HG03469 (cell line): ENCODE measurements at regions not wholly inside any gene's neighbourhood (a gene's known extent, or its start where the extent isn't known, plus 50 kb on each side); places are given as distances from the start of the nearest gene placed in this dataset.

ENCODE experiments used
- ATAC-seq: cut with Tn5 transposase; IDR thresholded peaks from one replicate; pipeline ENCODE4 v1.9.1; 2021; ENCODE audit warnings: mild to moderate bottlenecking, moderate library complexity, moderate number of reproducible peaks; ENCODE audit not compliant: unreplicated experiment

- no peak for ATAC-seq
Observed at GRCh38 chr1:216898801-216899200, 175.6 kb upstream of the ESRRG start.

GRCh38 chr1:216896146-216896545 is 172.9 kb upstream of the ESRRG start:
- no peak for ATAC-seq

- no peak for ATAC-seq
Observed at GRCh38 chr1:216894494-216894893, 171.3 kb upstream of the ESRRG start.

- no peak for ATAC-seq
Observed at GRCh38 chr1:216892581-216893160, 169.4 kb upstream of the ESRRG start.

GRCh38 chr1:216890871-216891270 is 167.6 kb upstream of the ESRRG start:
- ATAC-seq: no peak

GRCh38 chr1:216888731-216889130 is 165.5 kb upstream of the ESRRG start:
- no peak for ATAC-seq

GRCh38 chr1:216887032-216887431 is 163.8 kb upstream of the ESRRG start:
- no peak for ATAC-seq

- no peak for ATAC-seq
Observed at GRCh38 chr1:216884614-216885229, 161.5 kb upstream of the ESRRG start.

GRCh38 chr1:216883518-216883917 is 160.3 kb upstream of the ESRRG start:
- ATAC-seq: no peak

GRCh38 chr1:216881695-216882094 is 158.5 kb upstream of the ESRRG start:
- ATAC-seq: no peak

GRCh38 chr1:216866714-216867113 is 143.5 kb upstream of the ESRRG start:
- no peak for ATAC-seq

GRCh38 chr1:216855810-216856209 is 132.6 kb upstream of the ESRRG start:
- no peak for ATAC-seq

GRCh38 chr1:216854836-216855484 is 131.7 kb upstream of the ESRRG start:
- ATAC-seq: no peak

- no peak for ATAC-seq
Observed at GRCh38 chr1:216851073-216851472, 127.8 kb upstream of the ESRRG start.

GRCh38 chr1:216849146-216849545 is 125.9 kb upstream of the ESRRG start:
- ATAC-seq: no peak

- ATAC-seq: no peak
Observed at GRCh38 chr1:216847397-216848036, 124.3 kb upstream of the ESRRG start.

- ATAC-seq: no peak
Observed at GRCh38 chr1:216846339-216846738, 123.1 kb upstream of the ESRRG start.

GRCh38 chr1:216843409-216843808 is 120.2 kb upstream of the ESRRG start:
- ATAC-seq: no peak

GRCh38 chr1:216841165-216841564 is 117.9 kb upstream of the ESRRG start:
- ATAC-seq: no peak

- ATAC-seq: no peak
Observed at GRCh38 chr1:216836316-216836715, 113.1 kb upstream of the ESRRG start.

GRCh38 chr1:216833509-216833908 is 110.3 kb upstream of the ESRRG start:
- ATAC-seq: no peak

- no peak for ATAC-seq
Observed at GRCh38 chr1:216832192-216832591, 109.0 kb upstream of the ESRRG start.
